ENCODE measurements at regions not wholly inside any gene's neighbourhood (a gene's known extent, or its start where the extent isn't known, plus 50 kb on each side); places are given as distances from the start of the nearest gene placed in this dataset.

DNA sequence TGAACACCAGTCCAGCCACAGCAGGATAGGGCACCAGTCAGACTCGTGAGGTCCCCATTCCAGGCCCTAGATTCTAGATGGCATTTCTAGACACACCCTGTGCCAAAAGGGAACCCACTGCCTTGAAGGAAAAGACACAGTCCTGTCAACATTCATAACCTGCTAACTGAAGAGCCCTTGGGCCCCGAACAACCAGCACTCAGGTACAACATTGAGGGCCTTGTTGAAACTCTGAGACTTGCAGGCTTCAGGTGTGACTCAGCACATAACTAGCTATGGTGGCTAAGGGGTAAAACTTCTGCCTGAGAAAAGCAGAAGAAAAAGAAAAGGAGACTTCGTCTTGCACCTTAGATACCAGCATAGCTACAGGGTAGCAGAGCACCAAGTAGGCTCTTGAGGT, 252.9 kb upstream of the GRID2 start:
- no peak for DNase-seq (ENCODE audit: low read depth, low spot score)
- in situ Hi-C loops (cut with HindIII; ENCODE audit: low pct_unique_long_range_greater_than_20kb, low sequenced_read_pairs), result no loop called here

- DNase-seq (ENCODE audit: low read depth, low spot score), result no peak
- in situ Hi-C loops (cut with HindIII; ENCODE audit: low pct_unique_long_range_greater_than_20kb, low sequenced_read_pairs), result no loop called here
These were observed 244.2 kb upstream of the GRID2 start for GRCh38 chr4:92059615-92060014.

- DNase-seq (ENCODE audit: low read depth, low spot score), result no peak
- in situ Hi-C loops (cut with HindIII; ENCODE audit: low pct_unique_long_range_greater_than_20kb, low sequenced_read_pairs), result no loop called here
These were observed 243.4 kb upstream of the GRID2 start for GRCh38 chr4:92060333-92060732.

- no peak for DNase-seq (ENCODE audit: low read depth, low spot score)
- in situ Hi-C loops (cut with HindIII; ENCODE audit: low pct_unique_long_range_greater_than_20kb, low sequenced_read_pairs), result no loop called here
These were observed 239.2 kb upstream of the GRID2 start for GRCh38 chr4:92064574-92064973.

DNA sequence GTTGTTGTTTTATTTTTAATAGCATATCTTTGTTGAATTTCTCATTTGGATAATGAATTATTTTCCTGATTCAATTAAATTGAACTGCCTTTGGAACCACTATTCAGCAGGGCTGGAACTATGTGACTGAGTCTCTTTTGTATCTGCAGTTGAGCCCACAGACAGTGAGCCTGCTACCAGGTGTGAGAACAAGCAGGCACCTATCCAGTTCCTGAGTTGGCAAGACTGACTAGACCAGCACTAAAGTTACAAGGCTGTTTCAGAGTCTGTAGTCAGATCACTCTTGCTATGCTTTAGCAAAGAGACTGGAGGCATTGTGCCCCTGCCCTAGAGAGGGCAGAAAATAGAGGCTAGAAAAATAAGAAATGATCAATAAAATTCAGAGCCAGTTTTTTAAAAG, 237.3 kb upstream of the GRID2 start:
- in situ Hi-C loops (cut with HindIII; ENCODE audit: low pct_unique_long_range_greater_than_20kb, low sequenced_read_pairs), result no loop called here
- DNase-seq (ENCODE audit: low read depth, low spot score), result no peak

- in situ Hi-C loops (cut with HindIII; ENCODE audit: low pct_unique_long_range_greater_than_20kb, low sequenced_read_pairs), result no loop called here
- no peak for DNase-seq (ENCODE audit: low read depth, low spot score)
These were observed 232.2 kb upstream of the GRID2 start for GRCh38 chr4:92071587-92071986.

GRCh38 chr4:92074839-92075238, 228.9 kb upstream of the GRID2 start:
- DNase-seq (ENCODE audit: low read depth, low spot score), result no peak
- in situ Hi-C loops (cut with HindIII; ENCODE audit: low pct_unique_long_range_greater_than_20kb, low sequenced_read_pairs), result no loop called here

DNA sequence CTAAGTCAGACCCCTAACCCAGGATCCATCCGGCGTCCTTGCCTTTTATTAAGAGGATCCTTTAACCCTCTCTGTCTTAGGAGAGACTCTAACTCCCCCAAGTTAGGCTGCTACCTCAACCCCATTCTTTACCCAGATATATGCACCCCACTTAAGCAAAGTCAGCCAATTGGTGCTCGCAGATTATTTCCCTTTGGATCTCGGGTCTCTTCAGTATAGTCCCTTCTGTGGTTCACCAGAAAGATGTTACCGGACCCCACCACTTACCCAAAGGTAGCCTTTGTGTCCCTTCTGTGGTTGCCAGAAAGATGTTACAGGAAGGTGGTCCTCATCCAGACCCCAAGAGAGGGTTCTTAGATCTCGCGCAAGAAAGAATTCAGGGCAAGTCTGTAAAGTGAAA, 212.9 kb upstream of the GRID2 start:
- no peak for DNase-seq (ENCODE audit: low read depth, low spot score)
- in situ Hi-C loops (cut with HindIII; ENCODE audit: low pct_unique_long_range_greater_than_20kb, low sequenced_read_pairs), result no loop called here

- in situ Hi-C loops (cut with HindIII; ENCODE audit: low pct_unique_long_range_greater_than_20kb, low sequenced_read_pairs), result no loop called here
- DNase-seq (ENCODE audit: low read depth, low spot score), result peak; percentile 72
These were observed 212.4 kb upstream of the GRID2 start for GRCh38 chr4:92091335-92091734.

GRCh38 chr4:92099861-92100260, 203.9 kb upstream of the GRID2 start:
- DNase-seq (ENCODE audit: low read depth, low spot score), result no peak
- in situ Hi-C loops (cut with HindIII; ENCODE audit: low pct_unique_long_range_greater_than_20kb, low sequenced_read_pairs), result no loop called here

DNA sequence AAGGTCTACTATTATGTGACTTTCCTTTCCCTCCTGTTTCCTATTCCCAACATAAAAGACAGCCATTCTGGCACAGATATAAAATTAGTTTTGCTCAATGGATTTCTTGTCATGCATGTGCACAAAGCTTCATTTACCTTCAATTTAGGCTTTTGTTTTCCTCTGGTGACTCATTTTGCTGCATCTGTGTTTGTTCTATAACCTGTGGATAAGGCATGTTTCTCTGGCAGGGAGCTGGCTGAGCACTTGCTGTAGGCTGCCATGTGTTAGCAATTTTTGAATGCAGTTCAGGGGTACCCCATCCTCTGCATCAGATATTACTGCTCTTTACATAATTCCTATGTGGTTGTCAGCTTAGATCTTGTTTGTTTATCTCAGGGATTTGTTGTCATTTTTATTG, 202.8 kb upstream of the GRID2 start:
- in situ Hi-C loops (cut with HindIII; ENCODE audit: low pct_unique_long_range_greater_than_20kb, low sequenced_read_pairs), result no loop called here
- no peak for DNase-seq (ENCODE audit: low read depth, low spot score)

GRCh38 chr4:92101737-92102172, 202.0 kb upstream of the GRID2 start:
- DNase-seq (ENCODE audit: low read depth, low spot score), result no peak
- in situ Hi-C loops (cut with HindIII; ENCODE audit: low pct_unique_long_range_greater_than_20kb, low sequenced_read_pairs), result no loop called here

- DNase-seq (ENCODE audit: low read depth, low spot score), result no peak
These were observed 199.3 kb upstream of the GRID2 start for GRCh38 chr4:92104506-92104905.

DNA sequence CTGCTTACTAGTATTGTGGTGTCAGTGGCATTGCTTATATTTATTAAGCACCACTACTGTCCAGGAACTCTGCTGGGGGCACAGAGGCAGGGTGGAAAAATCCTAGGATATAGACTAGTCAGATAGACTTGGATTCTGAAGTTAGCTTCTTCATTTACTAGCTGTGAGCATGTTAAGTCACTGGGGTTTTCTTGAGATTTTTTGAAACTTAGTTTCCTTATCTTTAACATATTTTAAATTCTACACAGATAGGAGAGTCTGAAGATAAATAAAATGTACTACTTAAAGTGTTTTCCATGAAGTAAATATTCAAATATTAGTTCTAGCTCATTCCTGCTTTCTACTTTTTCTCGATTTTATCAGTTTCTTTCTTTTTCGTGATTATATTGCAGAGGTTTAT, 196.9 kb upstream of the GRID2 start:
- in situ Hi-C loops (cut with HindIII; ENCODE audit: low pct_unique_long_range_greater_than_20kb, low sequenced_read_pairs), result no loop called here
- DNase-seq (ENCODE audit: low read depth, low spot score), result no peak

More at GRCh38 chr4:92104506-92104905, 199.3 kb upstream of the GRID2 start:
- in situ Hi-C loops (cut with HindIII; ENCODE audit: low pct_unique_long_range_greater_than_20kb, low sequenced_read_pairs), result no loop called here

DNA sequence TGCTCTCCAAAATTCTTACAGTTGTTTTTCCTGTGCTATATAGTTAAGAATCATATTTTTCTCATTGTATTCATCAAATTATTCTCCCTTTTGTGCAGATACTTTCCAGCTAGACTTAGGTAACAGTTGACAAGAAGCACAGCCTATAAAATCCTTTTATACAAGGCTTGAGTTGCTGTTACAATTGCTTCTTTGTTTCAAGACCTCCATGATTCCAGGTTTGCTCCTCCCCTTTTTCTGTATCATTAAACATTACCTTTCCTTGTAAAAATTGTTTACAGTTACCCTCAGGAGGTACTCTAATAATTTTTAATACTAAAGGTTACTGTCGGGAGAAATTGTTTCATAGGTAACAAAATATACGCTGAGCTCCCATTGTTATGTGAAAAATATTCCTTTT, 192.3 kb upstream of the GRID2 start:
- in situ Hi-C loops (cut with HindIII; ENCODE audit: low pct_unique_long_range_greater_than_20kb, low sequenced_read_pairs), result no loop called here
- DNase-seq (ENCODE audit: low read depth, low spot score), result no peak

DNA sequence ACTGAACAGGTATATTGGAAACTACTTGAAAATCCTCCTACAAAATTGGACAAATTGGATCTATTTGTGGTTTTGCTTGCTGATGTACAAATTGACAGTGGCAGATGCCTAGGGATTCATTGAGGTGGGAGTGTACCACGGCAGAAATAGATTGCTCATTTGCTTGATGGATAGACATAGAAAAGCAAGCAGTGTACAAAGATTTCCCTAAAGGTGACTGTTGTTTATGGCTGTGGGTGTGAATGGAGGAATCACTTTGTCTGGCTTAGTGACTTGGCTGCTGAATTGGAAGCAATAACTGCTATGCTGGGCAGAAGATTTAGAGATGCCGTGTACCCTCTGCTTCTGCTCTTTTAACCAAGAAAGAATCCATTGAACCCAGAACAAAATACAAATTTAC, 191.0 kb upstream of the GRID2 start:
- in situ Hi-C loops (cut with HindIII; ENCODE audit: low pct_unique_long_range_greater_than_20kb, low sequenced_read_pairs), result no loop called here

DNA sequence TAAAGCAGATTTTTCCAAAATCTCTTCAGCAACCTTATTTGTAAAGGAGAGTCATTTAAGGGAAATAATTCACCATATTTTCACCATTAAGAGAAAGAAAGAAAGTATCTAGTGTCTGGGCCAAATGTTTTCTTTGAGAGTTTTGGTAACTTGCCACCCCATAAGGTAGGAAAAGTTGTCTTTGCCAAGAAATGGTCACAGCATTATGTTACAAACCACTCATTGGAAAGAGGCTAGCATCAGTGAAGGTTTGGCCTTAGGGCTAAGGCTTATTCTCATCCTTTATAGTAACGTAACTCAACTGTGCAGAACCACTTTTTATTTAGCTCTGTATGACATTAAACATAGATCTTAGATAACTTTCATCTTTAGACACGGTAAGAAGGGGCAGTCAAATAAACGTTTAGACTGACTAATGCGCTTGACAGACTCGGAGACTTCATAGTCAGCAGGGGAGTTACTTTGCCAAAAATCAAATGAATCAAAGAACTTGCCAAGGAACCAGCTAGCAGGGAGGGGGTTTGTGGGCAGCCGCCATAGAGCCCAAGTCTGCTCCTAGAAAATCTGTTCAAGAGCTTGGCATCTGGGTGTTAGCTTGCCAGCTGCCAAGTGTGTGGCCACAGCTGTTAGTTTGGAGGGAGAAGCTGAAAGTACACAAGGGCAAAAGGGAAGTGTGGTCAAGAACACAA, 182.8 kb upstream of the GRID2 start:
- DNase-seq (ENCODE audit: low read depth, low spot score), result no peak
- in situ Hi-C loops (cut with HindIII; ENCODE audit: low pct_unique_long_range_greater_than_20kb, low sequenced_read_pairs), result no loop called here

More for the DNA sequence above, 191.0 kb upstream of the GRID2 start:
- no peak for DNase-seq (ENCODE audit: low read depth, low spot score)

- in situ Hi-C loops (cut with HindIII; ENCODE audit: low pct_unique_long_range_greater_than_20kb, low sequenced_read_pairs), result no loop called here
- DNase-seq (ENCODE audit: low read depth, low spot score), result no peak
These were observed 180.9 kb upstream of the GRID2 start for GRCh38 chr4:92122911-92123310.

GRCh38 chr4:92128676-92129075, 175.1 kb upstream of the GRID2 start:
- in situ Hi-C loops (cut with HindIII; ENCODE audit: low pct_unique_long_range_greater_than_20kb, low sequenced_read_pairs), result no loop called here
- no peak for DNase-seq (ENCODE audit: low read depth, low spot score)
